Natural killer cell (primary cell): ENCODE measurements at regions not wholly inside any gene's neighbourhood (a gene's known extent, or its start where the extent isn't known, plus 50 kb on each side); places are given as distances from the start of the nearest gene placed in this dataset.

Source experiments
- ATAC-seq, 3 donors: fragments of 150-1000 bp in 2 of 3; fragments of 200-7000 bp in 1 of 3; cut with Tn5 transposase; 1 replicate in 1 of 3; 2 replicates in 2 of 3; pipeline ENCODE4 v1.10.0; 2021; ENCODE audit warnings: mild to moderate bottlenecking in 2 of 3, moderate library complexity in 2 of 3
- DNase-seq, 2 donors: peaks; one replicate each; pipeline versions ENCODE4 v3.0.0 to v3.0.0-alpha.2; 2013 to 2021; ENCODE audit warnings: mixed read lengths in 1 of 2
- H3K27ac ChIP-seq: one replicate; pipeline ENCODE4 v1.5.1; 2013; ENCODE audit warnings: mild to moderate bottlenecking, low read length
- H3K27me3 ChIP-seq: one replicate; pipeline ENCODE4 v1.6.1; 2013; ENCODE audit warnings: low read length; ENCODE audit not compliant: control insufficient read depth, insufficient read depth
- H3K36me3 ChIP-seq: one replicate; pipeline ENCODE4 v1.6.1; 2013; ENCODE audit warnings: low read length; ENCODE audit not compliant: control insufficient read depth, insufficient read depth
- H3K4me1 ChIP-seq: one replicate; pipeline ENCODE4 v1.6.1; 2013; ENCODE audit warnings: low read length; ENCODE audit not compliant: control insufficient read depth, insufficient read depth
- H3K4me3 ChIP-seq: one replicate; pipeline ENCODE4 v1.5.1; 2013; ENCODE audit warnings: low read length
- H3K9me3 ChIP-seq: one replicate; pipeline ENCODE4 v1.6.1; 2013; ENCODE audit warnings: low read length; ENCODE audit not compliant: control insufficient read depth, insufficient read depth
- H3K27ac Mint-ChIP-seq, 2 donors: one replicate each; pipeline ENCODE4 v1.8.0; 2022; ENCODE audit warnings: mild to moderate bottlenecking in 2 of 2, mixed read lengths in 2 of 2, moderate library complexity in 1 of 2
- H3K27me3 Mint-ChIP-seq, 2 donors: one replicate each; pipeline ENCODE4 v1.8.0; 2022; ENCODE audit warnings: low read depth in 2 of 2, mixed read lengths in 2 of 2
- H3K36me3 Mint-ChIP-seq: one replicate; pipeline ENCODE4 v1.8.0; 2022; ENCODE audit warnings: mixed read lengths
- H3K4me1 Mint-ChIP-seq, 2 donors: one replicate each; pipeline ENCODE4 v1.8.0; 2022; ENCODE audit warnings: mixed read lengths in 2 of 2
- H3K4me3 Mint-ChIP-seq: one replicate; pipeline ENCODE4 v1.8.0; 2022; ENCODE audit warnings: mild to moderate bottlenecking, moderate library complexity, mixed read lengths
- H3K9me3 Mint-ChIP-seq, 2 donors: one replicate each; pipeline ENCODE4 v1.8.0; 2022; ENCODE audit warnings: mixed read lengths in 2 of 2
- CTCF ChIP-seq: fragments of 200-600 bp; IDR thresholded peaks from one replicate; pipeline ENCODE4 v1.8.0; 2022; ENCODE audit warnings: antibody characterized with exemption
- WGBS: methylation state at CpG from one replicate; pipeline ENCODE4 v1.1.7; 2013; ENCODE audit warnings: missing lambda C conversion rate; ENCODE audit not compliant: insufficient coverage; 5-methylcytosine and 5-hydroxymethylcytosine counted together
- intact Hi-C: fragments of 100-400 bp; cut with micrococcal nuclease; formaldehyde crosslinking; loops from one replicate; pipeline ENCODE4 v1.14.2; 2022

GRCh38 chr11:80451105-80451504, 1010.3 kb upstream of the TENM4 start:
- H3K27me3 ChIP-seq, result no peaks in the 10 kb centered on the region
- Mint-ChIP-seq H3K36me3 (peaks cover 10% of the 10 kb centered on the region), H3K4me3 (no peak overlapping the region), H3K27me3 (no peaks in the 10 kb centered on the region), H3K9me3 (peaks cover 25 to 34% of the 10 kb centered on the region in 2 donors), H3K27ac (no peak overlapping the region), H3K4me1 (no peaks in the 10 kb centered on the region)
- intact Hi-C loops, result no loop called here
- no peak overlapping the region for H3K27ac ChIP-seq
- DNase-seq, result no peak
- TF ChIP-seq CTCF, result no peak
- no peaks in the 10 kb centered on the region for H3K36me3 ChIP-seq
- no peaks in the 10 kb centered on the region for H3K4me1 ChIP-seq
- no peaks in the 10 kb centered on the region for H3K9me3 ChIP-seq
- H3K4me3 ChIP-seq, result no peak overlapping the region
- WGBS, result 45% methylated on average over 3 of the region's 5 CpGs
- ATAC-seq, result no peak

- no peaks in the 10 kb centered on the region for H3K27me3 Mint-ChIP-seq
- Histone ChIP-seq H3K4me3 (no peak overlapping the region), H3K27me3 (no peaks in the 10 kb centered on the region), H3K27ac (no peak overlapping the region), H3K36me3 (no peaks in the 10 kb centered on the region), H3K4me1 (no peaks in the 10 kb centered on the region), H3K9me3 (no peaks in the 10 kb centered on the region)
- no peaks in the 10 kb centered on the region for H3K4me1 Mint-ChIP-seq
- intact Hi-C loops, result no loop called here
- H3K27ac Mint-ChIP-seq, result no peak overlapping the region
- no peak overlapping the region for H3K4me3 Mint-ChIP-seq
- 70% methylated on average over 2 of the region's 2 CpGs for WGBS
- DNase-seq (no peak), ATAC-seq (no peak)
- H3K36me3 Mint-ChIP-seq, result peaks cover 14% of the 10 kb centered on the region
- H3K9me3 Mint-ChIP-seq, result peaks cover 20 to 29% of the 10 kb centered on the region in 2 donors
- TF ChIP-seq CTCF, result no peak
Measured at GRCh38 chr11:80448709-80449108, 1007.9 kb upstream of the TENM4 start.

- Histone ChIP-seq H3K4me3 (no peak overlapping the region), H3K27ac (no peak overlapping the region), H3K4me1 (no peaks in the 10 kb centered on the region), H3K27me3 (no peaks in the 10 kb centered on the region), H3K36me3 (no peaks in the 10 kb centered on the region), H3K9me3 (no peaks in the 10 kb centered on the region)
- H3K27me3 Mint-ChIP-seq, result no peaks in the 10 kb centered on the region
- no peak overlapping the region for H3K4me3 Mint-ChIP-seq
- no peak overlapping the region for H3K27ac Mint-ChIP-seq
- TF ChIP-seq CTCF, result no peak
- peaks cover 16 to 33% of the 10 kb centered on the region in 2 donors for H3K9me3 Mint-ChIP-seq
- peaks cover 8% of the 10 kb centered on the region for H3K36me3 Mint-ChIP-seq
- no peak for DNase-seq
- ATAC-seq, result no peak
- 80% methylated on average over 1 of the region's 2 CpGs for WGBS
- no peaks in the 10 kb centered on the region for H3K4me1 Mint-ChIP-seq
- intact Hi-C loops, result no loop called here
Measured at GRCh38 chr11:80443177-80443576, 1002.3 kb upstream of the TENM4 start.

GRCh38 chr11:80441821-80442220, 1001.0 kb upstream of the TENM4 start:
- Histone ChIP-seq H3K4me3 (no peak overlapping the region), H3K27me3 (no peaks in the 10 kb centered on the region), H3K27ac (no peak overlapping the region), H3K36me3 (no peaks in the 10 kb centered on the region), H3K4me1 (no peaks in the 10 kb centered on the region), H3K9me3 (no peaks in the 10 kb centered on the region)
- H3K4me1 Mint-ChIP-seq, result no peaks in the 10 kb centered on the region
- no peak overlapping the region for H3K4me3 Mint-ChIP-seq
- H3K27me3 Mint-ChIP-seq, result no peaks in the 10 kb centered on the region
- peaks cover 17 to 31% of the 10 kb centered on the region in 2 donors for H3K9me3 Mint-ChIP-seq
- DNase-seq, result no peak
- H3K27ac Mint-ChIP-seq, result no peak overlapping the region
- WGBS, result 78% methylated on average over 3 of the region's 3 CpGs
- intact Hi-C loops, result no loop called here
- no peak for TF ChIP-seq CTCF
- ATAC-seq, result no peak
- H3K36me3 Mint-ChIP-seq, result peaks cover 8% of the 10 kb centered on the region
